GM08714 (cell line): ENCODE measurements at regions not wholly inside any gene's neighbourhood (a gene's known extent, or its start where the extent isn't known, plus 50 kb on each side); places are given as distances from the start of the nearest gene placed in this dataset.
A peak's percentile ranks its signal among the peaks of the same experiment; 100 is the strongest.

ENCODE experiments used
- H3K4me3 ChIP-seq: fragments of 200-500 bp; sonication (Bioruptor generic); 2 replicates; pipeline ENCODE4 v1.5.1; 2014; ENCODE audit warnings: mild to moderate bottlenecking, low read length, inconsistent platforms
- ZNF274 ChIP-seq: IDR thresholded peaks from 2 replicates; pipeline ENCODE4 v1.6.1; 2012; ENCODE audit warnings: mild to moderate bottlenecking, low read depth, low read length

DNA sequence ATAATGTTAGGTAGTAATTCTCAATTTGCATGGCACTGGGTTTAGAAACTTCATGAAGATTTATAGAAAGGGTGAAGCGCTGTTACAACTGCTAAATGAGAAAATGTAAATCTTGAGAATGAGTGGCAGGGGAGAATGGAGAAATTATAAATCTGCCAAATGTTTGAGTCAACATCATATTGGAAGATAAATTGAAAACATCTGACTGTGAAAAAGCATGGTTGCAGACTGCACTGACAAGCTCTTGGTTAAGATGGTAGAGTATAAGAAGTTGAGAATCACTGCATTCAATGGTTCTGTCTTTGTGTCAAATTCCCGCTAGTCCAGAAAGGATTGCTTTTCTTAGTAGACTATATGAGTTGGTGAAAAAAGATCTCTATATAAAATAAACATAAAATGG lies 113.3 kb upstream of the DUSP10 start:
- no peak overlapping the region for H3K4me3 ChIP-seq
- no peak for TF ChIP-seq ZNF274

DNA sequence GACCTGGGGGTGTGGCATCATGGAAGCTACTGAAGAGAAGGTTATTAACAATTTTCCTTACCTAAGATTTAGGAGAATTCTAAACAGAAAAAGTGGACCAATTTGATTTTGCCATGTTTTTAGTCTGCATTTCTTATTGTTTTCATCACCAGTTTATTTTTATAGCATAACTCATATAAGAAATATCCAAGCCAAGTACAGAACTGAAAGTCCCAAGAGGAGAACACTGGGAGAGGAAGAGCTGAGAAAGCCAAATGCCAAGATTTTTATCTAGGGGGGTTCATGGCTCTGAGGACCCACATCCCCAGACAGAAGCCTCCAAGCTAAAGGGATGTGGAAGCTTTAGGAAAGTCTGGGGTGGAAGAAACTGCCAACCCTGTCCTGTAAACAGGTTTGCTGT lies 109.4 kb upstream of the DUSP10 start:
- no peak overlapping the region for H3K4me3 ChIP-seq
- no peak for TF ChIP-seq ZNF274

DNA sequence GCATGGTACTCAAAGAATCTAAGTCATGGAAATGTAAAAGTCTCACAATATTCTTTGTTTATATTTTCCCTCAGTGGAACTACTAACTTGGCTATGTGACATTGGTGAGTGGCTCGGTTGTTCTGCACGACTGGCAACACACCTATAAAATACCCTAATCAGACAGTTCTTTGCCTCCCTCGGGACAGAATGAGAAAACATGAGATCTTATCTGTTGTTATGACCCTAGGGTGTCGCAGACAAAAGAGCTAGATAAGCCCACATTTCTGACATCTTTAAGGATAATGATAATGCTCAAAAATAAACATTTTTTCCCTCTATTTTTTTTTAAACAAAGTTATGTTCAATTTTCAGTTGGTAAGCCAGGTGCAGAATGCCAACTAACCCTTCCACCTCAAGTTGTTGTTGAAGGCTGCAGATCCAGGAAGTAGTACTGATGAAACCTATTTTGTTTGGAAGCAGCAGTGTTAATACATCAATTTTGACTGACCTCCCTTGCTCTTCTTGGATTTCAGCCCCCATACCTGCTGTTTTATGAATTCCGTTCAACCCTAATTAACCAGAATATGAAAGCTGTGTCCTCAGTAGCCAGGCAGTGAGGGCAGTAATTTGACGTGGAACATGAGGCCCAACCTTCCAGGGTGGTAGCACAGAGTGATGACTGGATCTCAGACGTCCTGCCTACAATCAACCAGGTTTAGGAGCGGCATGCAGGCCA lies 108.7 kb upstream of the DUSP10 start:
- no peak for TF ChIP-seq ZNF274

DNA sequence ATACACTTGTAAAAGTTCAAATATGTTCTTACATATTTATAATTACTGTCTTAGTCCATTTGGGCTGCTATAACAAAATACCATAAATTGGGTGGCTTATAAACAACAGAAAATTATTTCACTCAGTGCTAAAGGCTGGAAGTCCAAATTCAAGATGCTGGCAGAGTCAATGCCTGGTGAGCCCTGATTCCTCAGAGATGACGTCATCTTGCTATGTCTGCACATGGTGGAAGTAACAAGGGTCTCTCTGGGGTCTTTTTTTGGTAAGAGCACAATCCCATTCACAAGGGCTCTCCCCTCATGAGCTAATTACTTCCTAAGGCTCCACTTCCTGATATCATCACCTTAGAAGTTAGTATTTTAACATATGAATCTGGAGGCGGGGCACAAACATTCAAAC lies 108.0 kb upstream of the DUSP10 start:
- H3K4me3 ChIP-seq, result no peak overlapping the region
- no peak for TF ChIP-seq ZNF274

More for the DNA sequence above, 108.7 kb upstream of the DUSP10 start:
- no peak overlapping the region for H3K4me3 ChIP-seq

DNA sequence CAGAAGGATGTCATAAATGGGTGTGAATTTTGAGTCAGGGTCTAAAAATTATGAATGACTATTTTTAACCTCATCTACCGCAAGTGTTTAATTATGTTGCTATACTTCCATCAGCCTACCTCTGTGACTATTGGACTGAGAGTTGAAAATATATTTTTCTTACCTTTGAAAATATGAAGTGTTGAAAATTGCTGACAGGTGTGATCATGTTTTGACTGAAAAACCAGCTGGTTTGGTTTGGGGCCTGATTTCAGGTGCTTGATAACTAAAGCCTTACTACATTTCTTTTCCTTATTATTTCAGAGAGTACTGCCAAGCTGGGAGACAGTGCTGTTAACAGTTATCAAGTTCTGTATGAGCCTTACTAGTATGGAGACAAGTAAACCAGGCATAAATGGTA lies 107.2 kb upstream of the DUSP10 start:
- no peak overlapping the region for H3K4me3 ChIP-seq
- no peak for TF ChIP-seq ZNF274

DNA sequence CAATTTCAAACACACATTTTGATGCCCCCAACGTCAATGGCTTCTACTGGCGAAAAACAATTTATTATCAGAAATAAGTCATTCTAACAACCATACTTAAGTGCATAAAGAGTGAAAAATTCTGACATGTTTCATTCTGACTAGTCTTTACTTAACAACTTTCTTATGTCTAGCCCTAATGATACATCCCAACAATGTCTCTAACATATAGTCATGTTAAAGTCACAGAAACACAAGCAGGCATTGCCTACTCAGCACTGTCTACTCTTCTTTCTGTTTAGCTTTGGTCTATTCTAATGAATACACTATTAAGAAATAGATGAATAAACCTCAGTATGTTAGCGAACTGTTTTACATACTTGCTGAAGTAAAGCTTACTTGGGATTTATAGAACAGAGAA lies 105.8 kb upstream of the DUSP10 start:
- TF ChIP-seq ZNF274, result no peak
- H3K4me3 ChIP-seq, result no peak overlapping the region

DNA sequence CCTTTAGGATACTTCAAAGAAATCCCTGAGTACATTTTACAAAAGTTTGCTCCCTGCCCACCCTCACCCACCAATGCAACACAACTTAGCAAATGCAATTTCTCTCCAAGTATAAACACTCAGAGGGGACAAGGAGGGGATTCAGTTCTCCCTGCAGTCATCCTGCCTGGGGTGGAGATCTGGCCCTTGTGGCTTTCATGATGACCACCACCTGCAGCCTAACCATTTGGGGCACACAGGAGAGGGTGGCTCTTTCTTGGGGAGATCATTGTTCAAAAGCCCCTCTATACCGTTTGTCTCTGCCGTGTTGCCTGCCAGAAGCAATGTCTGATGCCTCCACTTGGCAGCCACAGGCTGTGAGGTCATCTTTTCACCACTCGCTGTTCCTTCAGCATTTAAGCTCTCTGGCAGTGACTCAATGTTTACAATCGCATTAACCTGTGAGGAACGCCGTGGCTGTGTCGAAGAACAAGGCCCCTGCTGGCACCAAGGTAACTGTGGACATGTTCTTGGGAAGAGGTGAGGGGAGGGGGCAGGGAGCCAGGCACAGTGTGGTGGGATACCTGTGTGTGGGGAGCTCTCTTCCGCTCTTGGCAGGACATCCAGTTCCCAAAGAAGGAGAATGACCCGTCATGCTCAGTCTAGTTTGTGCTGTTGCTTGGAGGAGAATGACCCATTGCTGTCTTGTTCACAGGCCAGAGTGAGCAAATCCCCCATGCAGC lies 103.9 kb upstream of the DUSP10 start:
- TF ChIP-seq ZNF274, result no peak
- H3K4me3 ChIP-seq, result no peak overlapping the region

DNA sequence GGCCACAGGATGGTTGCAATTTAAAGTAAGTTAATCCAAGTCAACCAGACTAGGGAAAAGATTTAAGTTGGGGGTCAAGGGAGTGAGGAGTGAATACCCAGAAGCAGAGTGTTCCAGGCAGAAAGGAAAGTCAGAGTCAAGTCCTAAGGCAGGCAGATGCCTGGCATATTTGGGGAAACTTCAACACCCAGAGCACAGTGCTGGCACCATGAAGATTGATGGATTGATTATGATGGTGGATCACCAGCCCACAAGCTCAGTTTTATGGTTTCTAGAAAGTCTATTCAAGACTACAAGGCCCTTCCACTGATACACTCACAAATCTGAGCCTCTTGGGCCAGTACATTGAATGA lies 100.1 kb upstream of the DUSP10 start:
- no peak overlapping the region for H3K4me3 ChIP-seq
- no peak for TF ChIP-seq ZNF274

DNA sequence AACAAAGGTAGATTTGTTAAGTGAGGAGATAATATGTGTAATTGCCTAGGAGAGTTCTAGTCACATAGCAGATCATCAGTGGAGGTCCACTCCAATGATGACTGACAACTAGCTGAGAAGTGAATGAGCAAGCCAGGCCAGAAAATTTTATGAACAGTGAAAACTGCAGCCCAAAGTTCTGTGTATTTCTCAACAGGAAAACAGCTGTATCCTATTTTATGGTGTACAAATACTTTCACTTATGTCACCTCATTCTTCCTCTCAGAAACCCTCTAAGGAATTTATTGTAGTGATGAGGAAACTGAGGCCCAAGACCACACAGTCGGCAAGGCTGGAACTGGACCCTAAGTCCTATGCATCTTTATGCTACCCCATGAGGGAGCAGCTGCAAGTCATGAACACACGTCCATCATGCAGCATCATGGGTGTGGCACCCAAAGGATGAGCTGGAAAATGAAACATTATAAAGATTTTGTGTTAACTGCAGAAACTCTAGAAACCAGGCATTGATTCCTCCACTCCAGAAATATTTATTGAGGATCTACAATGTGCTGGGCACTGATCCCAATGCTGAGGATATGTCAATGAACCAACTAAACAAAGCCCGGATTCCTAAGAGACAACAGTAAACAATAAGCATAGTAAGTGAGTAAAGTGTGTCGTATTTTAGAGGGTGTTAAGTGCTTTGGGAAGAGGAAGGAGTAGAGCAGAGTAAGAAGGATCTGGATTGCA lies 99.5 kb upstream of the DUSP10 start:
- H3K4me3 ChIP-seq, result no peak overlapping the region
- TF ChIP-seq ZNF274, result no peak

DNA sequence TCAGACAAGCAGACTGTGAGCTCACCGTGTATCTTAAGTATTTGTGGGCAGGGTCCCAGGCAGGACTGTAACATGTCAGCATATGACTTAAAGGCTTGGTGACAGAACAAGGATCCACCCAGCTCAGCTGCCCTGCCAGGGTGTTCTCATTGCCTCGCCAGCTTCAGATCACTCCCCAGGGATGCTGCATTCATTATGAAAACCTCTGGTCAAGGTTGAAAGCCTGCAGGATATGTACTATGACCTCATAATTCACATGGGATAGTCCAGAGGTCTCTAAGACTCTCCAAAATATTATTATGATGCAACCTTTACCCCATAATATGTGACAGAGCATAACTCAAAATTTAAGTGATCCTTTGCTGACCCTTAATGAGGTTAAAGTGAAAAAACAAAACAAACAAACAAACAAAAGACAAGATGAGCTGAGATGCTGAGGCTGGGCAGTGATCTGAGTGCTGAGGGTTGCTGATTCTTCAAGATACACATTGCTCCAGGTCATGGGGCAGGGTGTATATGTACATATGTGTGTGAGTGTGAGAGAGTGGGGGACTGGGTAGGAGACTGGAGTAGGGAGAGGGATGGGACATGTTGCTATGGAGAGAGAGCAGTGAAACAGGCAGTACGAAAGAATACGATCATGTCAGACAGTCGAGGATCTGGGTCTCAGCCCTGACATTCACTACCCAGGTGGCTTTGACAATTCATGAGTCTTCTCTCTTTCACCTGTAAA lies 98.8 kb upstream of the DUSP10 start:
- H3K4me3 ChIP-seq, result no peak overlapping the region
- no peak for TF ChIP-seq ZNF274

DNA sequence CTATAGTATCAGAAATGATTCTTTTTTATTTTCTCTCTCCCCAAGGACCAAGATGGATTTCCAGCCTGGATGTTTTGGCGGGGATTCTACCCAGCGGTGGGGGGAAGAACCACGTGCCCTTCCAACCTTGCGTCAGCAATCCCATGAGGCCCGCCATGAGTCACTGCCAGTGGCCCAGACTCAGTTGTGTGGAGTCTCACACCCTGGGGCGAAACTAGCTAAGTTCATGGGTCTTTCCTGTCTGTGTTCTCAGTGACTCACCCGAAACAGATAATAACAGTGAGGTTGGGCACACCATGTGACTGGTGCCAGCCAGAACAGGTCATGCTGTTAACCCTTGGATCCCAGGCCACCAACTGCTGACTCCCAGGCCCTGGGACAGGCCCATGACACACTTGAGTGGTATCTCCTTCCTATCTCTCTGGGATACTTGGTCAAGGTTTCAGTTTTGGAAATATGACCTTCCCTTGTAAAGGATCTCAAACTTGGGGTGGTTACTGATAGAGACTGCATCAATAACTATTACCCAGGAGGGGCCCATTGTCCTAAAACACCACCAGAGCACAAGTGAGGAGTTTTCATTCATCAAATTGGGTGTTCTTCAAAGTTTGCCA lies 98.0 kb upstream of the DUSP10 start:
- no peak for TF ChIP-seq ZNF274
- H3K4me3 ChIP-seq, result no peak overlapping the region

DNA sequence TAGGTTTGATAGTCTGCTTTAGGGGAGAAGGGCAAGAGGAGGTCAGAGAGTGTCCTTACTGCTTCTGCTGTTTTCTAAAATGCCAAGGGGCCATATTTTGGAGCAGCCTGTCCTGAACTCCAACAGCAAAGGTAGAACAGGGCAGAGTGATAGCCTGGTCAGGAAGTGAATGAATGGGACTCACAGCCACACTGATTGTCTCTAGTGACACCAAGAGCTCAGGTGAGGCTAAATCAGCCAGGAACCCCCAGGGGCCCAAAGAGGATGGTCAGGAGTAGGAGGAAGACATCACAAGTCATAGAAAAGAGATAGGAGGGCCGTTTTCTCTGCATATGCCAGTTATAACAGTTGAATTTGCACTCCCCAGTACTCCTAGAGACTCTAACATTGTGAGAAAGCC lies 97.4 kb upstream of the DUSP10 start:
- H3K4me3 ChIP-seq, result no peak overlapping the region

DNA sequence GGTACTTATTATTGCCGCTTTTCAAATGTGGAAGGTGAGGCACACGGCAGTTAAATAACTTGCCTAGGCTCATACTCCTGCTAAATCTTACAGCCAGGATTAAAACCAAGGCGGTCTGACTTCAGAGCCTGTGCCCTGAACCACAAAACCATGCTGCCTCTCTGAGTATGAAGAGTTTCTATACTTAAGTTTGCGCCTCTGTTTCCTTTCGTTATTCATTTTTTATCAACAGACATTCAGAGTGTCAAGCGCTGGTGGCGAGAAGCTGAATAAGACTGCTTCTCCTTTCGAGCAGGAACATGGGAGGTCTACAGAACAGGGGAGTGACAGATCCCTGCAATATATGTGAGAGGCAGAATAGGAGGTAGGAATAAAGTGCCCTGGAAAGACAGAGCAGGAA lies 96.0 kb upstream of the DUSP10 start:
- H3K4me3 ChIP-seq, result peak overlapping the region; percentile 29; the same call in 1 of the 2 replicates
- TF ChIP-seq ZNF274, result no peak

More for the DNA sequence above, 97.4 kb upstream of the DUSP10 start:
- no peak for TF ChIP-seq ZNF274

DNA sequence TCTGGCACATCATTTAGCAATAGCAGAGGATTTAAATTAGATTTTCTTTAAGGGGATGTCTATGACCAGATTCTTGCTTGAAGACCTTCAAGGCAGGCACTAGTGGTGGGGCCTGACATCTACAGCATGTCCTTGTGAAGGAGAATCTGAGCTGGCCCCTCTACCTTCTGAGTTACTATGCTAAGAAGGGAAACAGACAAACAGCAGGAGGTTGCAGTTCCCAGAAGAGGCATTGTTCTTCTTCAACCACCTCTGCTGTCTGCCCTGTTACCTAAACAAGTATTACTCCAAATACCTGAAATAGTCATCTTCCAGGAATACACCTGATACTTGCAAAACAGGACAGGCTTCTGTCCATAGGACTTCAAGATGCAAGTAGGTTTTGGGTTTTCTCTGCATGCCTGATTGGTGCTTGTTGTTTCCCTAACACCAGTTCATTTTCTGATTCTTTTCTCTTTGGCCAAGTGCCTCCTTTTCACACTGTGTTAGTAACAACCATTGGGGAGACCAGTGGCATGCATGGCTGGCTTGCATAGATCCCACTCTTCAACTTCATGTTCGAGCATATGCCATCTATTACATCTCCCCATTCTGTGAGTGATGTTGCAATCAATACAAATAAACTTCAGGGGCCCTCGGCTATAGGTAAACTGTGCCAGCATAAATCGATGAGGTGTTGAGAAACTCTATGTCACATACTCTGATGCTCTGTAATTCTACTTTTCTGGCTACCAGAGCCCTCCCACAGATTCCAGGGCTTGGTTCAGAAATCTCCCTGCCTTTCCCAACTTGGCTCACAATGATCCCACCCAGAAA lies 93.0 kb upstream of the DUSP10 start:
- TF ChIP-seq ZNF274, result no peak

More for the DNA sequence above, 93.0 kb upstream of the DUSP10 start:
- H3K4me3 ChIP-seq, result no peak overlapping the region
